IMR-90 (cell line): ENCODE measurements at regions not wholly inside any gene's neighbourhood (a gene's known extent, or its start where the extent isn't known, plus 50 kb on each side); places are given as distances from the start of the nearest gene placed in this dataset.

Experiments used
- ATAC-seq: fragments of 200-7000 bp; cut with Tn5 transposase; 2 replicates; pipeline ENCODE4 v1.9.1; 2020; ENCODE audit warnings: low read depth, mild to moderate bottlenecking, moderate library complexity
- BruUV-seq: library from RNA; stranded (reverse); fragments of 400-500 nt; replicated peaks from 2 replicates; lab custom pipeline; 2021; lab: Mats Ljungman, UMichigan
- CTCF ChIA-PET: fragments of 300-600 bp; formaldehyde crosslinking; extraction: SDS; loops from one replicate; lab custom pipeline; 2021; ENCODE audit warnings: antibody characterized with exemption; lab: Yijun Ruan, JAX
- POLR2A ChIA-PET: fragments of 300-600 bp; sonication (Branson Sonifier 250); formaldehyde crosslinking; loops from one replicate; lab custom pipeline; 2022; ENCODE audit warnings: antibody characterized with exemption; ENCODE audit not compliant: unreplicated experiment; lab: Charles Lee
- DNase-seq: peaks from one replicate; pipeline ENCODE4 v3.0.0; 2013
- H2AFZ ChIP-seq: replicated peaks from 2 replicates; pipeline ENCODE3; 2013; ENCODE audit warnings: low read length, mild to moderate bottlenecking; ENCODE audit not compliant: poor library complexity
- H2AK5ac ChIP-seq: 2 replicates; pipeline ENCODE4 v1.6.1; 2013; ENCODE audit warnings: low read depth, low read length, inconsistent platforms
- H2AK9ac ChIP-seq: replicated peaks from 2 replicates; pipeline ENCODE3; 2013; ENCODE audit warnings: mild to moderate bottlenecking, low read depth, low read length, moderate library complexity; ENCODE audit not compliant: poor library complexity
- H2BK120ac ChIP-seq: 2 replicates; pipeline ENCODE4 v1.6.1; 2013; ENCODE audit warnings: low read depth, low read length, inconsistent platforms
- H2BK15ac ChIP-seq: 3 replicates; pipeline ENCODE4 v1.6.1; 2013; ENCODE audit warnings: low read depth, low read length, inconsistent platforms
- H2BK20ac ChIP-seq: 2 replicates; pipeline ENCODE4 v1.6.1; 2013; ENCODE audit warnings: low read depth, mild to moderate bottlenecking, inconsistent platforms, low read length, moderate library complexity
- H2BK5ac ChIP-seq: 2 replicates; pipeline ENCODE4 v1.6.1; 2013; ENCODE audit warnings: mild to moderate bottlenecking, low read depth, low read length, inconsistent platforms; ENCODE audit not compliant: poor library complexity, severe bottlenecking
- H3K14ac ChIP-seq: replicated peaks from 2 replicates; pipeline ENCODE4 v1.6.1; 2013; ENCODE audit warnings: low read depth, low read length, inconsistent platforms
- H3K18ac ChIP-seq: 2 replicates; pipeline ENCODE4 v1.6.1; 2013; ENCODE audit warnings: low read depth, low read length, control low read depth
- H3K23ac ChIP-seq: 2 replicates; pipeline ENCODE4 v1.6.1; 2013; ENCODE audit warnings: low read depth, low read length, inconsistent platforms
- H3K27ac ChIP-seq: 2 replicates; pipeline ENCODE4 v1.5.1; 2013; ENCODE audit warnings: mild to moderate bottlenecking, control low read depth, low read length; ENCODE audit not compliant: insufficient read depth
- H3K27me3 ChIP-seq: 2 replicates; pipeline ENCODE4 v1.6.1; 2013; ENCODE audit warnings: low read length; ENCODE audit not compliant: control insufficient read depth, insufficient read depth
- H3K36me3 ChIP-seq: 2 replicates; pipeline ENCODE4 v1.6.1; 2013; ENCODE audit warnings: low read length, mixed read lengths; ENCODE audit not compliant: control insufficient read depth, insufficient read depth
- H3K4ac ChIP-seq: 2 replicates; pipeline ENCODE4 v1.6.1; 2013; ENCODE audit warnings: low read depth, low read length, inconsistent platforms
- H3K4me1 ChIP-seq: 2 replicates; pipeline ENCODE4 v1.6.1; 2013; ENCODE audit warnings: low read length, mixed read lengths; ENCODE audit not compliant: control insufficient read depth, insufficient read depth
- H3K4me2 ChIP-seq: 2 replicates; pipeline ENCODE4 v1.6.1; 2013; ENCODE audit warnings: low read depth, mild to moderate bottlenecking, control low read depth, low read length, moderate library complexity
- H3K4me3 ChIP-seq: 2 replicates; pipeline ENCODE4 v1.5.1; 2013; ENCODE audit warnings: low read depth, mild to moderate bottlenecking, control low read depth, low read length, moderate library complexity; ENCODE audit not compliant: insufficient read depth
- H3K56ac ChIP-seq: 2 replicates; pipeline ENCODE4 v1.6.1; 2013; ENCODE audit warnings: low read length, inconsistent platforms; ENCODE audit not compliant: insufficient read depth; ENCODE audit errors: extremely low read depth
- H3K79me1 ChIP-seq, 2 experiments: 2 replicates each; pipeline ENCODE4 v1.6.1; 2013; ENCODE audit warnings: low read length in 2 of 2, inconsistent platforms in 1 of 2, low read depth in 1 of 2
- H3K9ac ChIP-seq: 2 replicates; pipeline ENCODE4 v1.6.1; 2013; ENCODE audit warnings: low read depth, low read length, control low read depth
- H3K9me1 ChIP-seq: 2 replicates; pipeline ENCODE4 v1.6.1; 2013; ENCODE audit warnings: low read length, inconsistent platforms; ENCODE audit not compliant: insufficient read depth
- H3K9me3 ChIP-seq: 2 replicates; pipeline ENCODE4 v1.6.1; 2013; ENCODE audit warnings: low read length; ENCODE audit not compliant: control insufficient read depth, insufficient read depth
- H4K20me1 ChIP-seq: 2 replicates; pipeline ENCODE4 v1.6.1; 2013; ENCODE audit warnings: low read length, inconsistent platforms; ENCODE audit not compliant: insufficient read depth
- H4K5ac ChIP-seq: 2 replicates; pipeline ENCODE4 v1.6.1; 2013; ENCODE audit warnings: mild to moderate bottlenecking, low read depth, low read length, control low read depth
- H4K8ac ChIP-seq, 2 experiments: 2 replicates each; pipeline ENCODE4 v1.6.1; 2013; ENCODE audit warnings: low read depth in 2 of 2, low read length in 2 of 2, control low read depth in 1 of 2, inconsistent platforms in 1 of 2
- H4K91ac ChIP-seq: 2 replicates; pipeline ENCODE4 v1.6.1; 2013; ENCODE audit warnings: low read depth, low read length, inconsistent platforms; ENCODE audit not compliant: insufficient read depth
- BHLHE40 ChIP-seq: fragments of 150-350 bp; IDR thresholded peaks from 2 replicates; pipeline ENCODE4 v1.6.1; 2016; ENCODE audit warnings: mild to moderate bottlenecking, low read depth, low read length
- CTCF ChIP-seq: conservative IDR thresholded peaks from 2 replicates; pipeline ENCODE4 v1.5.1; 2012; ENCODE audit warnings: mild to moderate bottlenecking, low read depth, low read length, improper control_type of control experiment
- ELK1 ChIP-seq: fragments of 150-350 bp; IDR thresholded peaks from 2 replicates; pipeline ENCODE4 v1.6.1; 2016; ENCODE audit warnings: low read depth, mild to moderate bottlenecking, low read length, moderate library complexity, borderline replicate concordance
- FOS ChIP-seq: fragments of 150-350 bp; IDR thresholded peaks from 2 replicates; pipeline ENCODE4 v1.6.1; 2016; ENCODE audit warnings: low read depth, low read length
- MAFK ChIP-seq: IDR thresholded peaks from 2 replicates; pipeline ENCODE4 v1.6.1; 2012; ENCODE audit warnings: low read depth, low read length, improper control_type of control experiment
- MAZ ChIP-seq: IDR thresholded peaks from 2 replicates; pipeline ENCODE4 v1.6.1; 2012; ENCODE audit warnings: low read depth, mild to moderate bottlenecking, low read length, improper control_type of control experiment, moderate library complexity, borderline replicate concordance
- MXI1 ChIP-seq: IDR thresholded peaks from 2 replicates; pipeline ENCODE4 v1.6.1; 2012; ENCODE audit warnings: low read depth, mild to moderate bottlenecking, low read length, moderate library complexity, borderline replicate concordance
- NFE2L2 ChIP-seq: fragments of 150-350 bp; IDR thresholded peaks from 2 replicates; pipeline ENCODE4 v1.6.1; 2016; ENCODE audit warnings: low read depth, mild to moderate bottlenecking, low read length
- POLR2A ChIP-seq: IDR thresholded peaks from 2 replicates; pipeline ENCODE4 v1.6.1; 2012; ENCODE audit warnings: mild to moderate bottlenecking, low read depth, low read length
- RAD21 ChIP-seq: IDR thresholded peaks from 2 replicates; pipeline ENCODE4 v1.6.1; 2012; ENCODE audit warnings: low read length, improper control_type of control experiment
- RCOR1 ChIP-seq: IDR thresholded peaks from 2 replicates; pipeline ENCODE4 v1.6.1; 2012; ENCODE audit warnings: mild to moderate bottlenecking, low read length, improper control_type of control experiment; ENCODE audit not compliant: insufficient replicate concordance
- RFX5 ChIP-seq: IDR thresholded peaks from 2 replicates; pipeline ENCODE4 v1.8.0; 2012; ENCODE audit warnings: low read depth, mild to moderate bottlenecking, low read length, moderate library complexity
- SMC3 ChIP-seq: fragments of 150-350 bp; IDR thresholded peaks from 2 replicates; pipeline ENCODE4 v1.6.1; 2016; ENCODE audit warnings: low read depth, mild to moderate bottlenecking, antibody characterized with exemption, low read length, moderate library complexity
- WGBS, 2 experiments: methylation state at CpG; one replicate each; pipeline versions ENCODE4 v1.1.5 to v1.1.7; 2013; ENCODE audit warnings: missing lambda C conversion rate in 2 of 2; ENCODE audit not compliant: insufficient read length in 1 of 2; ENCODE audit errors: extremely low coverage in 2 of 2; 5-methylcytosine and 5-hydroxymethylcytosine counted together
- dilution Hi-C: fragments of 300-500 bp; cut with HindIII; formaldehyde crosslinking; loops from one replicate; pipeline ENCODE4 v1.14.3; 2018; ENCODE audit warnings: low sequenced_read_pairs; ENCODE audit not compliant: unreplicated experiment
- in situ Hi-C: fragments of 300-500 bp; cut with MboI; formaldehyde crosslinking; loops from 3 replicates; pipeline ENCODE4 v1.14.3; 2019; ENCODE audit warnings: low sequenced_read_pairs, inconsistent platforms, mixed read lengths
- intact Hi-C: fragments of 100-400 bp; cut with micrococcal nuclease; formaldehyde crosslinking; loops from 2 replicates; pipeline ENCODE4 v1.10.0; 2022

GRCh38 chrX:40331762-40332161 is 234.0 kb upstream of the BCOR start:
- Histone ChIP-seq H3K14ac (no peak overlapping the region), H3K18ac (no peak overlapping the region), H3K9me1 (no peaks in the 10 kb centered on the region), H3K36me3 (no peaks in the 10 kb centered on the region), H3K4ac (no peak overlapping the region), H3K4me1 (no peaks in the 10 kb centered on the region), H2BK15ac (no peak overlapping the region), H2BK120ac (no peak overlapping the region), H3K27me3 (peaks cover 14% of the 10 kb centered on the region), H3K56ac (no peak overlapping the region), H2AFZ (no peak overlapping the region), H3K4me2 (no peak overlapping the region), H4K5ac (no peak overlapping the region), H2AK9ac (no peak overlapping the region), H3K23ac (no peak overlapping the region), H4K91ac (no peak overlapping the region), H2BK5ac (no peak overlapping the region), H3K27ac (no peak overlapping the region), H4K20me1 (no peaks in the 10 kb centered on the region), H3K4me3 (no peak overlapping the region), H3K9me3 (no peaks in the 10 kb centered on the region), H2AK5ac (no peak overlapping the region), H4K8ac (no peak overlapping the region), H3K9ac (no peak overlapping the region), H2BK20ac (no peak overlapping the region), H3K79me1 (no peaks in the 10 kb centered on the region)
- intact Hi-C loops (no loop called here), dilution Hi-C loops (no loop called here), in situ Hi-C loops (no loop called here)
- no TSS peak for BruUV-seq
- no CpG with 5 or more reads among the region's 5 CpGs for WGBS, 2 experiments
- POLR2A ChIA-PET: no interaction called here
- TF ChIP-seq SMC3 (no peak), RFX5 (no peak), BHLHE40 (no peak), POLR2A (no peak), RAD21 (no peak), ELK1 (no peak), NFE2L2 (no peak), MAFK (no peak), MAZ (no peak), CTCF (no peak), MXI1 (no peak), FOS (no peak), RCOR1 (no peak)
- DNase-seq: no peak
- CTCF ChIA-PET: no interaction called here
- ATAC-seq: no peak
